Left lung (tissue), 4 donors: ENCODE measurements at regions not wholly inside any gene's neighbourhood (a gene's known extent, or its start where the extent isn't known, plus 50 kb on each side); places are given as distances from the start of the nearest gene placed in this dataset.

Experiments used
- ATAC-seq: fragments of 200-7000 bp; cut with Tn5 transposase; one replicate; pipeline ENCODE4 v1.9.1; 2020; ENCODE audit warnings: moderate library complexity
- DNase-seq, 4 donors: peaks; one replicate each; pipeline ENCODE4 v3.0.0-alpha.2; 2013 to 2020
- H3K27ac ChIP-seq, 2 donors: fragments of 200-600 bp; sonication (generic) in 1 of 2; one replicate each; pipeline versions ENCODE4 v1.5.0 to v1.8.0; 2020 to 2021
- H3K27me3 ChIP-seq, 2 donors: fragments of 200-600 bp; sonication (generic) in 1 of 2; one replicate each; pipeline versions ENCODE4 v1.5.0 to v1.8.0; 2020 to 2021
- H3K36me3 ChIP-seq, 2 donors: fragments of 200-600 bp; sonication (generic) in 1 of 2; one replicate each; pipeline versions ENCODE4 v1.5.0 to v1.8.0; 2020 to 2021
- H3K4me1 ChIP-seq, 2 donors: fragments of 200-600 bp; one replicate each; pipeline ENCODE4 v1.8.0; 2021
- H3K4me3 ChIP-seq, 2 donors: fragments of 200-600 bp; sonication (generic) in 1 of 2; one replicate each; pipeline versions ENCODE4 v1.5.0 to v1.8.0; 2020 to 2021; ENCODE audit warnings: mild to moderate bottlenecking in 1 of 2
- H3K9me3 ChIP-seq, 2 donors: fragments of 200-600 bp; sonication (generic) in 1 of 2; one replicate each; pipeline versions ENCODE4 v1.5.0 to v1.8.0; 2020 to 2021
- intact Hi-C, 2 donors: fragments of 100-400 bp; cut with DNase I; formaldehyde crosslinking; loops; one replicate each; pipeline versions ENCODE4 v1.11.2 to v1.14.2; 2022
- TF ChIP-seq, protein P1 (sequence below), 2 donors: fragments of 200-600 bp; sonication (generic) in 1 of 2; IDR thresholded peaks; one replicate each; pipeline versions ENCODE4 v1.5.0 to v1.8.0; 2021; ENCODE audit warnings: antibody characterized with exemption in 2 of 2
- donor health status: DM: no; HTN: yes; CAD: no.
- donor health status: DM: no; HTN: no; CAD: no.

DNA sequence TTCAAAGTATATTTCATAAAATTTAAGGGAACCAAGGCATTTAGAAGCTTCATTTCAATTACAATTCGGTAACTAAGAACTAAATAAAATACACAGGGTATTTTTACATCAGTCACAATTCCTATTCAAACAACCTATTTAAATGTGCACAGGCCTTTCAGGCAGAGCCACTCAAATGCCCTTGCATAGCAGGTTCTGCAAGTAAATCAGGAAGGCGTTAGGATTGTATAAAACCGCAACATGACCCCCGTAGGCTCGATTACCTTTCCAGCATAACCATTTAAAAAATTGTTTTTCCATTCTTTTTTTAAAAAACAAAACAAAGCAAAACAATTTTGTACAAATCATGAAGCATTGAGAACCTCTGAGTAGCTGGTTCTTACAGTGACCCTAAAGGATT is 289.9 kb upstream of the SP8 start:
- TF ChIP-seq, protein P1, sequence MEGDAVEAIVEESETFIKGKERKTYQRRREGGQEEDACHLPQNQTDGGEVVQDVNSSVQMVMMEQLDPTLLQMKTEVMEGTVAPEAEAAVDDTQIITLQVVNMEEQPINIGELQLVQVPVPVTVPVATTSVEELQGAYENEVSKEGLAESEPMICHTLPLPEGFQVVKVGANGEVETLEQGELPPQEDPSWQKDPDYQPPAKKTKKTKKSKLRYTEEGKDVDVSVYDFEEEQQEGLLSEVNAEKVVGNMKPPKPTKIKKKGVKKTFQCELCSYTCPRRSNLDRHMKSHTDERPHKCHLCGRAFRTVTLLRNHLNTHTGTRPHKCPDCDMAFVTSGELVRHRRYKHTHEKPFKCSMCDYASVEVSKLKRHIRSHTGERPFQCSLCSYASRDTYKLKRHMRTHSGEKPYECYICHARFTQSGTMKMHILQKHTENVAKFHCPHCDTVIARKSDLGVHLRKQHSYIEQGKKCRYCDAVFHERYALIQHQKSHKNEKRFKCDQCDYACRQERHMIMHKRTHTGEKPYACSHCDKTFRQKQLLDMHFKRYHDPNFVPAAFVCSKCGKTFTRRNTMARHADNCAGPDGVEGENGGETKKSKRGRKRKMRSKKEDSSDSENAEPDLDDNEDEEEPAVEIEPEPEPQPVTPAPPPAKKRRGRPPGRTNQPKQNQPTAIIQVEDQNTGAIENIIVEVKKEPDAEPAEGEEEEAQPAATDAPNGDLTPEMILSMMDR (IDR thresholded peaks at IDR 0.05): no peak
- peak; percentile 65 for ATAC-seq

DNA sequence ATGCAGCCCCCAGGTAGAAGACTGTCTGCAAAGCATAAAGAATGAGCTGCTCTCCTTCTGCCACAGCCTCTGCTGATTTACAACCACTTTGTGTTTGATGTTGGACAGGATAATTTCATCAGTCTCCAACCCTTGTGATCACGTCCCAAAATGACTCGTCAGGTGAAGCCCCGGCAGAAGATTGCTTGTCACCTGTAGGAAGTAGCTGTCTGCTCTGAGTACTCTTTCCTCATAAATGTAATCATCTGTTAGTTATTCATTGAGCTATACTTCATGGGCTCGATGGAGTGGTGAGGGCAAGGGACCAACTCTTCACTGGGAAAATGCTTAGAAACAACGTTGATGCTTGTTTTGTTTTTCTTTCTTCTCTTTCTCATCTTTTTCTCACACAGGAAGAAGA is 290.9 kb upstream of the SP8 start:
- no peaks in the 10 kb centered on the region for H3K36me3 ChIP-seq
- no peak overlapping the region for H3K4me3 ChIP-seq
- no peak for DNase-seq
- ATAC-seq: no peak
- TF ChIP-seq, protein P1 (IDR thresholded peaks at IDR 0.05): no peak
- no peaks in the 10 kb centered on the region for H3K9me3 ChIP-seq
- intact Hi-C loops: no loop called here
- no peak overlapping the region for H3K27ac ChIP-seq
- H3K4me1 ChIP-seq: no peaks in the 10 kb centered on the region
- H3K27me3 ChIP-seq: no peaks in the 10 kb centered on the region

More for the DNA sequence above, 289.9 kb upstream of the SP8 start:
- Histone ChIP-seq H3K4me3 (no peak overlapping the region), H3K27ac (no peak overlapping the region), H3K27me3 (no peaks in the 10 kb centered on the region), H3K9me3 (no peaks in the 10 kb centered on the region), H3K36me3 (no peaks in the 10 kb centered on the region), H3K4me1 (no peaks in the 10 kb centered on the region)
- intact Hi-C loops: no loop called here
- peak in 2 of 4 donors; percentile 25 to 76 for DNase-seq

DNA sequence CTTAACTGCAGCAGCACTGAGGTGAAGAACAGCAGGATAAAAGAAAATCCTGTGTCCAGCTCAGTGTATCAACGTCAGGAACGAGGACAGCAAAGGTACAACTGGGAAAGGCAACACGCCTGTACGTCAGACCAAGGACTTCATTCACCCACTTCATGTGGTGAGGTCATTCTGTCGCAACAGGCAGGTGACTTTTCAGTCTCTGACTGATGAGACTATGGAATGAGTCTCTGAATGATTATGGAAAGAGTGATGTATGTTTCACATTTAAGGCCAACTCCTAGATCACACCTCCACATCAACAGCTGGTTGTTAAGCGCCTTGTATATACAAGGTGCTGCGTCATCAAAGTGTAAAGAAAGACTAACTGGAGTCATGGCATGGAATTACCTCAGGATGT is 297.6 kb upstream of the SP8 start:
- no peak for ATAC-seq

DNA sequence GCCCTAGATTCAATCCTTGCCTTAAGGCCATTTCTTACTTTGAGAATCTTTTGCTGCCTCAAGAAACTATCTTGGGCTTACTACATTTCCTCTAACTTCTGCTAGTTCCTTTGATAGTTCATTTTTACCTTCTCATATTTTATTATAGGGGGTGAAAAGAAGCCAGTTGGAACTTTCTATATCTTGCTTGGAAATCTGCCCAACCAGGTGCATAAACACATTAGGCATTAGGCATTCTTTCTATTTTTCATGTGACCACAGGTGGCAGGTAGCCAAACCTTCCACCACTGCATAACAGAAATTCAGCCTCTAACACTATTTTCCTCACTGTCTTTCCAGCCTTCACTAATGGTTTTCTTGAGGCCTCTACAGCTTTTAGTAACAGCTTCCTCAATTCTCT is 300.0 kb upstream of the SP8 start:
- Histone ChIP-seq H3K9me3 (no peaks in the 10 kb centered on the region), H3K4me1 (no peaks in the 10 kb centered on the region), H3K27me3 (no peaks in the 10 kb centered on the region), H3K36me3 (no peaks in the 10 kb centered on the region), H3K27ac (no peak overlapping the region), H3K4me3 (no peak overlapping the region)
- ATAC-seq: no peak
- DNase-seq: peak in 1 of 4 donors; percentile 66
- intact Hi-C loops: no loop called here
- TF ChIP-seq, protein P1 (IDR thresholded peaks at IDR 0.05): no peak

More for the DNA sequence above, 297.6 kb upstream of the SP8 start:
- Histone ChIP-seq H3K9me3 (no peaks in the 10 kb centered on the region), H3K27me3 (no peaks in the 10 kb centered on the region), H3K4me3 (no peak overlapping the region), H3K36me3 (no peaks in the 10 kb centered on the region), H3K27ac (no peak overlapping the region), H3K4me1 (no peaks in the 10 kb centered on the region)
- intact Hi-C loops: no loop called here
- DNase-seq: no peak
- TF ChIP-seq, protein P1 (IDR thresholded peaks at IDR 0.05): no peak

DNA sequence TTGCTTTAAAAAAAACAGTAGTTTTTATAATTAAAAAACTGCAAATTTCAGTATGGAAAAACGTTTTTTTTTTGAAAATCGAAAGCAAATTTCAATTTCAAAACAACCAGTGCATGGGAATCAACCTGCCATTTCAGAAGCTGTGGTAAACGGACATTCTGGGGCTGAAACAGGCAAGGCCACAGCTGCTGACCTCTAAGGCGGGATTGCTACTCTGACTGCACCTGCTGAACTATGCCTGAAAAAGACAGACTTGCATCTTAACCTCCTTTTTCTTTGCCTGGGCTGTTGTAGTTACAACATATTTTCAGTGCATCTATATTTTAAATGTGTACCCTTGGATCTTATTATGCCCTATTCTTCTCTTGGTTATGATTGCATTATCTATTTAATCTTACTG is 303.0 kb upstream of the SP8 start:
- H3K9me3 ChIP-seq: no peaks in the 10 kb centered on the region
- intact Hi-C loops: no loop called here
- TF ChIP-seq, protein P1 (IDR thresholded peaks at IDR 0.05): no peak
- H3K36me3 ChIP-seq: no peaks in the 10 kb centered on the region
- DNase-seq (no peak), ATAC-seq (no peak)
- H3K27ac ChIP-seq: no peak overlapping the region
- H3K27me3 ChIP-seq: no peaks in the 10 kb centered on the region
- no peaks in the 10 kb centered on the region for H3K4me1 ChIP-seq
- no peak overlapping the region for H3K4me3 ChIP-seq
